HG02763 (cell line): ENCODE measurements at regions not wholly inside any gene's neighbourhood (a gene's known extent, or its start where the extent isn't known, plus 50 kb on each side); places are given as distances from the start of the nearest gene placed in this dataset.
"Not testable (repeated sequence)": the region's sequence is repeated elsewhere in the genome, so short reads cannot be mapped to it uniquely, and the experiment has no call there.

Experiments used
- ATAC-seq: cut with Tn5 transposase; IDR thresholded peaks from one replicate; pipeline ENCODE4 v1.9.1; 2021; ENCODE audit warnings: mild to moderate bottlenecking, moderate library complexity; ENCODE audit not compliant: unreplicated experiment

DNA sequence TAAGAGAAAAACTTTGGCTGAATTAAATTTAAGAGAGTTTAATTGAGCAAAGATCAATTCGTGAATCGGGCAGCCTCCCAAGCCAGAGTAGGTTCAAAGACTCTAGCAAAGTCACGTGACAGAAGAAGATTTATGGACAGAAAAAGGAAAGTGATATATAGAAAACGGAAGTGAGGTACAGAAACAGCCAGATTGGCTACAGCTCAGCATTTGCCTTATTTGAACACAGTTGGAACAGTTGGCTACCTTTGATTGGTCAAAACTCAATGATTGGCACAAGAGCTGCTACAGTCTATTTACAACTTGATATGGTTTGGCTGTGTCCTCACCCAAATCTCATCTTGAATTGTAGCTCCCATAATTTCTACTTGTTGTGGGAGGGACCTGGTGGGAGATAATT, 102.6 kb downstream of the PLG start:
- ATAC-seq = no peak

DNA sequence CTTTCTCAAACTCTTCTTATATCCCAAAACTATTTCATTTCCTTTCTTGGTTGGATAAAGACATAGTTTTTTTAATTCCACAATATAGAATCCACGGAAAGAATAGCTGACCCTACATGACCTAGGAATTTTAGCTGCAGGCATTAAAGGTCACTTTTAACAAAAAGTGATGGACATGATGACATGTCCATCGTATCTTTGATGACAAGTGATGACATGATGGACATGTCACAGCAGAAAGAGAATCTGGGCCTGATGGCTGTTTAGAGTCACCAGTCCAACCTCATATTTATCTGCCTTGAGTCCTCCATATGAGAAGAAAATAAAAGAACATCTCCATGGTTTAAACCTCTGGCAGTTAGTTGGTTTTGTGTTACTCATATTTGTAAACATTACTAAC, 106.2 kb downstream of the PLG start:
- ATAC-seq = no peak

DNA sequence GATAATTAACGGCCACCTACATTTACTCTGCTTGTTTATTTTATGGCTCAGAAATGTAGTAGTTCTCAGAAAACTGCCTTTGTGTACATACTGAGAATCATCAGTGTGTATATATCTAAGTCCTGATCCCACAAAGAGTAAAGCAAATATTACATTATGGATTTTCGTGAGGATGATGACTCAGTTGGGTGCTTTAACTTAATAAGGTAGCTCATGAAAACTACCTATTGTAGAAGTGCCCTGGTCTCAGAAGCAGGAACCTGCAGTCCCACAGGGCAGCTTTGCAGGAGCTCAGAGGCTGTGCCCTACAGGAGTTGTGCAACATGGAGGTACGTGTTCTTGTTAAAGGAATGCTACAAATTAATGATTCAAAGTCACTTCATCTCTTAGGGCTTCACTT, 108.2 kb downstream of the PLG start:
- no peak for ATAC-seq

DNA sequence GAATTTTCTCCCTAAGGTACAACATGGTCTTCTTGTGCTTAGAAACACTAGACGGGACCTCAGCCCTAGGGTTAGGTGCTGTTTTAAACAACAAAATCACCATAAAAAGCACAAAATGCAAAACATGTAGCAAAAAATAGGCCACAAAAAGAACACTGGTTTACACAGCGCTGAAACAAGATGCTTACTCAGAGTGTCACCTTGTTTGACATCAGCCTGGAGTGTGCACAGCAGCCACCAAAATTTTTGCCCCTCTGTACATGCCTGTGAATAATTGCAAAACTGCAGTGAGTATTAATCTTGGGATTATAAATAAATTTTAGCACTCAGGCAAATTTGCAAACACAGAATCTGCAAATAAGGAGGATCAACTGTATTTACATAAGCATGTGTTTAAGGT, 110.1 kb downstream of the PLG start:
- no peak for ATAC-seq

DNA sequence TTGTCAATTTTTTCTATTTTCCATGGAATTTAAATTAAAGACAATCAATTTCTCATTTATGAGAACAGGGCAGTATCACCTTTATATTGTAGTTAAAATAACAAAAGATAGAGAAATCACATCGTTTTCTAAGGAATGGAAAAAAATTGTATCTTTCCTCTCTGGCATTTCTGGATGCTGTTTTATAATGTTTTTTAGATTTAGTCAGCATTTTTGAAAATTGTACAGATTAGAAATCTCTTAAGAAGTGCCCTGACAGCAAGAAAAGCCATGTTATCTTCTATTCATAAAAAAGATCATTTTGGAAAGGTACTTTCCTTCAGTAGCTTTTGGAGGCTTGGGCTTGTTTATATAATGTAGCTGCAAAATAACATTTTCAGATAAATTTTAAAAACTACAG, 116.9 kb downstream of the PLG start:
- ATAC-seq = no peak

DNA sequence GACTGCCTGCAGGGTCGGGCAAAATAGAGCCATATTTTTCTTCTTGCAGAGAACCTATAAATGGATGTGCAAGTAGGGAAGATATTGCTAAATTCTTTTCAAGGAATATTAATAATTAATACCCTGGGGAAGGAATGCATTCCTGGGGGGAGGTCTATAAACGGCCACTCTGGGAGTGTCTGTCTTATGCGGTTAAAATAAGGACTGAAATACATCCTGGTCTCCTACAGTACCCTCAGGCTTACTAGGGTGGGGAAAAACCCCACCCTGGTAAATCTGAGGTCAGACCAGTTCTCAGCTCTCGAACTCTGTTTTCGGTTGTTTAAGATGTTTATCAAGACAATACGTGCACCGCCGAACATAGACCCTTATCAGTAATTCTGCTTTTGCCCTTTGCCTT, 118.6 kb downstream of the PLG start:
- ATAC-seq = not testable (repeated sequence)

DNA sequence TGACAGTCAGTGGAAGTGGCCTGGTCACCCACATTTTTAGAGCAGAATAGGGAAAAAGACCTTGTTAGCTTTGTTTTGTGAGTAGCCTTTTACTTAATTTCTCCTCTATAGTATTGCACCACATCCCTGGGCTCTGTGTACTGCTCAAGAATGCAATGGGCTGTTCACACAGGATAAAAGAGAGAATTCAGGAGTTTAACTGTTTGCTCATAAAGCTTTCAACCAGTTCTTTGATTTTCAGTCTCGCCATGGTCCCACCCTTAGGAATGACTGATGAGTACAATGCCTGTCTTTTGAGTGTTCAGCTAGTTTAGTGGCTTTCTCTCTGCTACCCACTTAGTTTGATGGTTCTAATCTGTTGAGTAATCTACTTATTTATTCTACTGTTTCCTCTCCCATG, 129.7 kb downstream of the PLG start:
- no peak for ATAC-seq

DNA sequence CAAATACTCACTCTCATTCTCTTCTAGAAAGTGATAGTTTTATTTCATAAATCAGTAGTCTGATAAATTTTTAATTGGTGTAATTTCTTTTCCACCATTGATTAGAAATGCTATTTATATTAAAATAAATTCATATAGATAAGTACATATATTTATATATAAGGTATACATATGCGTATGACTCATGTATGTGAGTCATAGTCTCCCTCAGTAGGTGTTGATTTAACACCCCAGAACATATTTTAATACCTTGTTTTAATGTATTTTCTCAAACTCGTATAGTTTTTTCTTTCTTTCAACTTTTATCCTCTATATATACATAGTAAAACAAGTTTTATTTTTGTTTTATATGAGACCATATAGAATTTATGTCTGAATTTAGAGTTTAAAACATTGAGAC, 130.4 kb downstream of the PLG start:
- ATAC-seq = no peak

DNA sequence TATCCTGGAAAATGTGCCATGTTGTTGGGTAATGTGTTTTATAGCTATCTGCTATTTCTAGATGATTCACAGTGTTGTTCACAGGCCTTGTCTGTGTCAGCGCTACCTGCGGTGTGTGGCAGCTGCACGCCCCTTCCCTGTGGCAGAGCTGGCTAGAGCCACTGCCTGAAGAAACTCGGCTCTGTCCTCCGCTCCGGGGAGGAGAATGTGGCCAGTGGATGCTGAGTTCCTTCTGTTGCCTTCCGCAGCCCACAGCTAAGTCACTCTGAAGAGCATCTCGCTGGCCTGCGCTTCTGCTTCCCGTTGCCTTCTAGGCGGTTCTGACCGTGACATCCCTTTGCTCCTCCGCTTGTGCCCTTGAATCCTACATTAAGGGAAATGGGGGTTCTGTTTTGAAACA, 135.1 kb downstream of the PLG start:
- ATAC-seq = no peak

DNA sequence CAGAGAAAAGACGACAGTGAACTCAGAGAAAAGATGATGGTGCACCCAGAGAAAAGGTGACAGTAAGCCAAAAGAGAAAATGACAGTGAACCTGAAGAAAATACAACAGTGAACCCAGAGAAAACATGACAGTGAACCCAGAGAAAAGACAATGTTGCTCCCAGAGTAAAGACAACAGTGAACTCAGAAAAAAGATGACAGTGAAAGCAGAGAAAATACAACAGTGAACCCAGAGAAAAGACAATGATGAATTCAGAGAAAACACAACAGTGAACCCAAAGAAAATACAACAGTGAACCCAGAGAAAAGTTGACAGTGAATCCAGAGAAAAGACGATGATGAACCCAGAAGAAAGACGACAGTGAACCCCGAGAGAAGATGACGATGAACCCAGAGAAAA, 140.5 kb upstream of the MAP3K4 start:
- no peak for ATAC-seq

DNA sequence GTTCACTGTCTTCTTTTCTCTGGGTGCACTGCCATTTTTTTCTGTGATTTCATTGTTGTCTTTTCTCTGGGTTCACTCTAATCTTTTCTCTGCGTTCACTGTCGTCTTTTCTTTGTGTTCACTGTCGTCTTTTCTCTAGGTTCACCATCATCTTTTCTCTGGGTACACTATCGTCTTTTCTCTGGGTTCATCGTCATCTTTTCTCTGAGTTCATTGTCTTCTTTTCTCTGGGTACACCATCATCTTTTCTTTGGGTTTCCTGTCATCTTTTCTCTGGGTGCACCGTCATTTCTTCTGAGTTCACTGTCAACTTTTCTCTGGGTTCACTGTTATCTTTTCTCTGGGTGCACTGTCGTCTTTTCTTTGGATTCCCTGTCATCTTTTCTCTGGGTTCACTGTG, 137.6 kb upstream of the MAP3K4 start:
- ATAC-seq = no peak

DNA sequence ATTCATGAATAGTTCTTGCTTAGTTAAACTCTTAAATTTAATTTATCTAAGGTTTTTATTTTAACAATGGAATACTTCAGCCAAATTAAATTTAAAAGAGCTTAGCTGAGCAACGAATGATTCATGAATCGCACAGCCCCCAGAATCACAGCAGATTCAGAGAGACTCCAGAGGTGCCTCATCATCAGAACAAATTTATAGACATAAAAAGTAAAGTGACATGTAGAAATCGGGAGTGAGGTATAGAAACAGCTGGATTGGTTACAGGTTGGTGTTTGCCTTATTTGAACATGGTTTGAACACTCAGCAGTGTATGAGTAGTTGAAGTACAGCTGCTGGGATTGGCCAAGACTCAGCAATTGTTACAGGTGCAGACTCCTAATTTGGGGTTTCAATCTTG, 132.7 kb upstream of the MAP3K4 start:
- no peak for ATAC-seq

DNA sequence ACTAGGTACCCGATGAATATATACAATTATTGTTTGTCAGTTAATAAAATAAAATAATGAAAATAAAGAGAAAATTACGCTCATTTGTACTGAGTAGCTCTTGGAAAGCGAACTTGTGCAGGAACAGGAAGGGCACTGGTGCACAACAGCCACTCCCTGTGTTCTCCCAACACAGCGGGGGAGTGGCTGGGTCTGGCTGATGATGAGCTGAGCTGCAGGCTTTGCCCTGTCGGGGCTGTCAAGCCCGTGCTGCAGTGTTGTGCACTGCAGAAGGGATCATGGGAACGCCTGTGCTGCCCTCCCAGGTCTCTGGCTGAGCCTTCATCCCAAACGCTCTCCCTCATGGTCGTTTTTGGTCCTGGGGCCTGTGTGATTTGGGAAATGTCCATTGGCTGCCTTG, 131.7 kb upstream of the MAP3K4 start:
- no peak for ATAC-seq

DNA sequence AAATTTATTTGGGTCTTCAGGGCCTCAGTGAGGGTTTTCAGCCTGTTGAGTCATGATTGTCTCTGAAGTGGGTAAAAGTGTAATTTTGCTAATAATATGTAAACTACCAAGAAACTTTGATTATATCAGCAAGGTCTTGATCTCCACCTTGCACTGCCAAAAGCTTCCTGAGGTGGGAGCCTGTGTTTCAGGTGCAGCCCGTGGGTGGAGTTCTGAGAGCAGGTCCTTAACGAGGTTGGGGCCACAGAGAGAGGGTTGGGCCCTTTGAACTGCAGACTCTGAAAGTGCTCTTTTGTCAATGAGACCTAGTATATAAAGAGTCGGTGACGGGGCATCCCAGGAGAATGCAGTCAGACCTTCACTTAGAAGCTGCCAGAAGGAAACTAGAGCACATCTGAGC, 129.7 kb upstream of the MAP3K4 start:
- no peak for ATAC-seq

DNA sequence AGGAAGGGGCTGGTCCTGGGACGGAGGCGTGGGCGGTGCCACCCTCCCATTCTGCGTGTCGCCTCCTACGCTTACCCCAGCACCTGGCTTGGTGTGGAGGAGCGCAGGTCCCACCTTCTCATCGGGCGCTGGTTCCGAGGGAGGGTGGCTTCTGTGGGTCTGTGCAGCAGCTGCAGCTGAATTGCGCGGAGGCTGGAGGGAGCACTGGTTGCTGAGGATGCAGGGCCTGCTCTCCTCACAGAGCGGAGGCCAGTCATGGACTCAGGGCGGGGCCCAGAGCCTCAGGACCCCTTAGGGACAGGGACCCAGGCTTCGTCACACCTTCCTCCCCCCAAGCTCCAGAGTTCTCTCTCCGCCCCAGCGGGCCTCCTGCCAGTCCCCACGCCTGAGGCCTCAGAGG, 127.8 kb upstream of the MAP3K4 start:
- no peak for ATAC-seq

DNA sequence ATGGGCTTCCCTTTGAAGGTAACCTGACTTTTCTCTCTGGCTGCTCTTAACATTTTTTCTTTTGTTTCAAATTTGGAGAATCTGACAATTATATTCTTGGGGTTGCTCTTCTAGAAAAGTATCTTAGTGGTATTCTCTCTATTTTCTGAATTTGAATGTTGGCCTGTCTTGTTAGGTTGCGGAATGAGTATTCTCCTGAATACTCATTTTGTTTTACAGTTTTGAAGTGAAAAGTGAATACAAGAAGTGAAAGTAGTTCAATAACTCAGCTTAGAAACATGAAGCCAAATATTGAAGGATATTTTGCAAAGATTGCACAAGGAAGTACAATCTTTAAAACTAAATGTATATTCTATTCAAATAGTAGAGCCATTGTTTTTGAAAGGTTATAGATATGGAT, 120.2 kb upstream of the MAP3K4 start:
- ATAC-seq = no peak

DNA sequence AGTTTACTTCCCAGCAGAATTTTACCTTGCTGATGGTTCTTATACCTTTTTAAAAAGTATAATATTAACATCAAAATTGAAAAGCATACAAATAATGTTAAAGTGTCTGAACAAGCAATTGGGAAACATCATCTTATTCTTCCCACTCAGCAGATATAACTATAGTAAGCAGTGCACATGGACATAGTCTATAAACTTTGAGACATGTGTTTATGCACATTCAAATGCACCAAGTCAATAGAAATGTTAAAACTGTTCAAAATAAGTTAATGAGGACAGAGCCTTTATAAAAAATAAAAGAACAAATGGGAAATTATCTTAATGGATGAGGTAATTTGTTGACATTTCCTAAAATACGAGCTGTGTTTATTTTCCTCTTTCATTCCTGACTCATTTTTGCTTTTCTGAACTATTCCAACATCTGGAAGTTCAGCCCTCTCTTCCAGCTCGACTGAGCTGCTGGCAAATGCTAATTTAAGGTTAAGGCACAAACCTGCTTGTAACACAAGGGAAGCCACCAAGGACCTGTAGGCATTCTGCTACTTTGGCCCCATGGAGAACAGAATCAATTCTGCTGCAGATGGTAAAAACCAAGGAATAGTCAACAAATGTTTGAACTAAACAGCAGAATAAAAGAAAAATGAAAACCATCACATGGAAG, 110.3 kb upstream of the MAP3K4 start:
- no peak for ATAC-seq

DNA sequence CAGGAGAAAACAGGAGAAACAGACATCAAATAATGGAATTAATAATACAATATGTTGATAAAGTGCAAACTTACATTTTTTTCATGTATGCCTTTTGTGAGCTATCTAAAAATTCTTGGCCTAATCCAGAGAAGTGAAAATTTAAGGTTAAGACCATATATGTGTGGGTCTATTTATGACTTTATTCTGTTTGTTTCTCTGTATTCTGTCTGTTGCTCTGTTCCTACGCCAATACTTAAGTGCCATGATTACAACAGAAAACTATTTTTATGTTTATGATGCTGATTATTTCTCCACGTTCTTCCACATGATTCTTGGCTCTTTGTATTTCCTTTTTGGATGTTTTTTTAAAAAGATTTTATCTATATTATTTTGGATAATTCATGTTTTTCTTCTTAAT, 109.6 kb upstream of the MAP3K4 start:
- ATAC-seq = no peak

DNA sequence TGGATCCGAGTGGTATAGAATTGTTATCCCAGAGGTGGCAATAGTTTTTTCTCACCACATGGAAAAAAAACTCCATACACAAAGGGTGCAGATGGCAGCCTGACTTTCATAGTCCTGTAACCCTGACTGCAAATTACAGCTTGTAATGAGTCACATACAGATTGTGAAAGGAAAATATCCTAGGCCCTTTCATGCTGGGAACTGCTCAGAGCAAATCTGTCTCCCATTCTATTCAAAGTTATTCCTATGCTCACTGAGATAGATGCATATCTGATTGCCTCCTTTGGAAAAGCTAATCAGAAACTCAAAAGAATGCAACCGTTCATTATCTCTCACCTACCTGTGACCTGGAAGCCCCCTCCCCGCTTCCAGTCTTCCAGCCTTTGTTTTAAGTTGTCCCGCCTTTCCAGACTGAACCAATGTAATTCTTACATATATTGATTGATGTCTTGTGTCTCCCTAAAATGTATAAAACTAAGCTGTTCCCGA, 108.7 kb upstream of the MAP3K4 start:
- ATAC-seq = no peak

DNA sequence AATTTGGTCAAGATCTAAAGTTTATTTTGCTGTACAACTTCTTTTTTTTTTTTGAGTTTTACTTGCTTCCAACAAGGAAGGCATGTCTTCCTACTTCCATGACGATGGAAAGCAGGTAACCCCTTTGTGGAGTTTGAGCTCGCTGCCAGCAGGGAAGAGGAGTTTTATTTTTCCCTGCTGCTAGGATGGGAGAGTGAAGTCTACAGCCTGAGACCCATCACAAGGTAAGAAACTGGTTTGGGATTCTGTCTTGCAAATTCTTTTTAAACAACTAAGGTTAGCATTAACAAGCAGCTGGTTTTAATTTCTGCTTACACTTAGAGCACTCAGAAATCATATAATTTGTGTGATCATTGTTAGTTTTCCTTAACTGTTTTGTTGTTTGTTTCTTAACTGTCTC, 108.0 kb upstream of the MAP3K4 start:
- no peak for ATAC-seq

DNA sequence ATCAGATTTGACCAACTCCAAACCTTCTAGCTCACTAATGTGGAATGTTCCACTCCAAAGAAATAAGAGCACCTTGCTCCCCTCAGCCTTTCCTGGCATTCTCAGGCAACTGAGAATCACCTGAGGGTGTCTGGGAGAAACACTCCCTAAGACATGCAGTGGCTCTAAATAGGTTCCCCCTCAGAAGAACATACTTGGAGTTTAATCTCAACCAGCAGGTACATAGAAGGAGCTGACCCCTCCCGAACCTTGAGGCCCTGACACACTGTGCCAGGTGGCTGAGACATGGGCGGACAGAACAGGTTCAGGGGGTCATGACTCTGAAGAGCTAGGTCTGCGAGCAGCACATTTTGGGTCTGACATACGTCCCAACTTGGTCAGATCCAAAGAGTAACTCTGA, 107.6 kb upstream of the MAP3K4 start:
- no peak for ATAC-seq

DNA sequence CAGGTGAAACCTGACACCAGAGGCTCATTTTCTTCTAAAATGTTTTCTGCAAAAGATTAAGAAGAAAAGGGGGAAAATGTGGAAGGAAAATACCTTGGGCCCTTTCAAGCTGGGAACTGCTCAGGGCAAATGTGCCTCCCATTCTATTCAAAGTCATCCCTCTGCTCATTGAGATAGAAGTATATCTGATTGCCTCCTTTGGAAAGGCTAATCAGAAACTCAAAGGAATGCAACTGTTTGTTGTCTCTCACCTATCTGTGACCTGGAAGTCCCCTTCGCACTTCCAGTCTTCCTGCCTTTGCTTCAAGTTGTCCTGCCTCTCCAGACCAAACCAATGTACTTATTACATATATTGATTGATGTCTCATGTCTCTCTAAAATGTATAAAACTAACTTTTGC, 102.4 kb upstream of the MAP3K4 start:
- ATAC-seq = not testable (repeated sequence)

DNA sequence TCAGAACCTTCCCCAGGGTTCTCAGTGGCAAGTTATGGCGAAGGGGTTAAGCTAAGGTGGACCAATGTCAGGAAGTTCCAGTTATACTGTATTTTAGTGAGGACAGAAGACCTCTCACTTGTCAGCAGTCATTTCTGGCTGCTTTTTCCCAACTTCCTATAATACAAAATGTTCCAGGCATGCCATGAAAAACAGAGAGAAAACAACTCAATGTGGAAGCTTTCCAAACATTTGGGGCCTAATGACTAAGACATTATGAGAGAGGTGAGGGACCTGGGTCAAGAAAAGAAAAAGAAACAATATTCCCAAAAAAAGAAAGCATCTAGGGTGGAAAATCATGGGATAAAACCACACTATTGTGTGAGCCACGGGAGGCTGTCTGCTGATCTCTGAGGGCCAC, 99.9 kb upstream of the MAP3K4 start:
- no peak for ATAC-seq
